ENCODE measurements at regions not wholly inside any gene's neighbourhood (a gene's known extent, or its start where the extent isn't known, plus 50 kb on each side); places are given as distances from the start of the nearest gene placed in this dataset.
"Not testable (repeated sequence)": the region's sequence is repeated elsewhere in the genome, so short reads cannot be mapped to it uniquely, and the experiment has no call there.

GRCh38 chr6:60566387-60566786 is 1719.6 kb downstream of the KHDRBS2 start:
- not testable (repeated sequence) for TF ChIP-seq ZNF317 (CRISPR knock-in tag; IDR thresholded peaks at IDR 0.05; ENCODE audit: borderline replicate concordance, low read depth); ZNF532 (CRISPR knock-in tag; IDR thresholded peaks at IDR 0.05; ENCODE audit: borderline replicate concordance)
- TF ChIP-seq, protein P1, sequence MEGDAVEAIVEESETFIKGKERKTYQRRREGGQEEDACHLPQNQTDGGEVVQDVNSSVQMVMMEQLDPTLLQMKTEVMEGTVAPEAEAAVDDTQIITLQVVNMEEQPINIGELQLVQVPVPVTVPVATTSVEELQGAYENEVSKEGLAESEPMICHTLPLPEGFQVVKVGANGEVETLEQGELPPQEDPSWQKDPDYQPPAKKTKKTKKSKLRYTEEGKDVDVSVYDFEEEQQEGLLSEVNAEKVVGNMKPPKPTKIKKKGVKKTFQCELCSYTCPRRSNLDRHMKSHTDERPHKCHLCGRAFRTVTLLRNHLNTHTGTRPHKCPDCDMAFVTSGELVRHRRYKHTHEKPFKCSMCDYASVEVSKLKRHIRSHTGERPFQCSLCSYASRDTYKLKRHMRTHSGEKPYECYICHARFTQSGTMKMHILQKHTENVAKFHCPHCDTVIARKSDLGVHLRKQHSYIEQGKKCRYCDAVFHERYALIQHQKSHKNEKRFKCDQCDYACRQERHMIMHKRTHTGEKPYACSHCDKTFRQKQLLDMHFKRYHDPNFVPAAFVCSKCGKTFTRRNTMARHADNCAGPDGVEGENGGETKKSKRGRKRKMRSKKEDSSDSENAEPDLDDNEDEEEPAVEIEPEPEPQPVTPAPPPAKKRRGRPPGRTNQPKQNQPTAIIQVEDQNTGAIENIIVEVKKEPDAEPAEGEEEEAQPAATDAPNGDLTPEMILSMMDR (IDR thresholded peaks at IDR 0.05), result not testable (repeated sequence)
- TF ChIP-seq, protein P2, sequence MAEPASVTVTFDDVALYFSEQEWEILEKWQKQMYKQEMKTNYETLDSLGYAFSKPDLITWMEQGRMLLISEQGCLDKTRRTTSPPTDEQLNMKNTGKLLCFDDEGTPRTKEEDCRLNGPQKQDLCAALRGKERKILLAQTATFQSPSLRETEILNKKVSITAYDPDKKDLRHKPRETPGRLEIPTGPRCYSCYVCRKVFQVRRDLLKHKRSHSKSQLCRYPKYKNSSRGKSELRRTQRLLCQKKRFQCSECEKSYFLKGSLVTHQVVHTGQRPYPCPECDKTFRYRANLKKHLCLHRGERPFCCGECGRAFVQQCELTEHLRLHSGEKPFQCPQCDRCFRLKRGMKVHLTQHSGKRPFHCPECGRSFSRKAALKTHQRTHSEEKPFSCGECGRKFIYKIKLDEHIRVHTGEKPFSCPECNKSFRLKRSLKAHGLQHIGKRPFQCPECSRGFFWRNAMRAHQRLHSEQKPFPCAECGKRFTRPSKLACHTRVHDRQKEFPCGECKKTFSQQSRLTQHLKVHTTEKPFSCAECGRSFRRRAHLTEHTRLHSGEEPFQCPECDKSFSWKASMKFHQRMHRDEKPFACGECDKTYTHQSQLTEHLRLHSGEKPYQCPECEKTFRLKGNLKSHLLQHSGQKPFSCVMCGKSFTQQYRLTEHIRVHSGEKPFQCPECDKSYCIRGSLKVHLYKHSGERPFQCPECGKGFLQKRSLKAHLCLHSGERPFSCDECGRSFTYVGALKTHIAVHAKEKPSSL (CRISPR knock-in tag; conservative IDR thresholded peaks at IDR 0.05), result not testable (repeated sequence)
- TF ChIP-seq, protein P3, sequence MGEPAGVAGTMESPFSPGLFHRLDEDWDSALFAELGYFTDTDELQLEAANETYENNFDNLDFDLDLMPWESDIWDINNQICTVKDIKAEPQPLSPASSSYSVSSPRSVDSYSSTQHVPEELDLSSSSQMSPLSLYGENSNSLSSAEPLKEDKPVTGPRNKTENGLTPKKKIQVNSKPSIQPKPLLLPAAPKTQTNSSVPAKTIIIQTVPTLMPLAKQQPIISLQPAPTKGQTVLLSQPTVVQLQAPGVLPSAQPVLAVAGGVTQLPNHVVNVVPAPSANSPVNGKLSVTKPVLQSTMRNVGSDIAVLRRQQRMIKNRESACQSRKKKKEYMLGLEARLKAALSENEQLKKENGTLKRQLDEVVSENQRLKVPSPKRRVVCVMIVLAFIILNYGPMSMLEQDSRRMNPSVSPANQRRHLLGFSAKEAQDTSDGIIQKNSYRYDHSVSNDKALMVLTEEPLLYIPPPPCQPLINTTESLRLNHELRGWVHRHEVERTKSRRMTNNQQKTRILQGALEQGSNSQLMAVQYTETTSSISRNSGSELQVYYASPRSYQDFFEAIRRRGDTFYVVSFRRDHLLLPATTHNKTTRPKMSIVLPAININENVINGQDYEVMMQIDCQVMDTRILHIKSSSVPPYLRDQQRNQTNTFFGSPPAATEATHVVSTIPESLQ (CRISPR knock-in tag; IDR thresholded peaks at IDR 0.05), result not testable (repeated sequence)
